Stimulated activated CD8-positive, alpha-beta memory T cell treated with anti-CD3 and anti-CD28 coated beads, Interleukin-4, amount 100 ng/mL, for 4 hours (primary cell): ENCODE measurements at regions not wholly inside any gene's neighbourhood (a gene's known extent, or its start where the extent isn't known, plus 50 kb on each side); places are given as distances from the start of the nearest gene placed in this dataset.

Source experiments
- DNase-seq, 2 donors: peaks; one replicate each; pipeline ENCODE4 v3.0.0-alpha.2; 2020; ENCODE audit warnings: low read depth in 2 of 2, low spot score in 1 of 2

- no peak for DNase-seq
These were observed 888.4 kb upstream of the PHF14 start for GRCh38 chr7:10085231-10085630.

GRCh38 chr7:10100572-10100971 is 873.1 kb upstream of the PHF14 start:
- no peak for DNase-seq

- DNase-seq = no peak
These were observed 872.3 kb upstream of the PHF14 start for GRCh38 chr7:10101351-10101750.

GRCh38 chr7:10104292-10104691 is 869.4 kb upstream of the PHF14 start:
- no peak for DNase-seq

- no peak for DNase-seq
These were observed 867.1 kb upstream of the PHF14 start for GRCh38 chr7:10106609-10107008.

GRCh38 chr7:10116511-10116910 is 857.2 kb upstream of the PHF14 start:
- no peak for DNase-seq

GRCh38 chr7:10117815-10118214 is 855.9 kb upstream of the PHF14 start:
- DNase-seq = no peak

- no peak for DNase-seq
These were observed 852.7 kb upstream of the PHF14 start for GRCh38 chr7:10120936-10121335.

GRCh38 chr7:10121631-10122030 is 852.0 kb upstream of the PHF14 start:
- no peak for DNase-seq

- DNase-seq = no peak
These were observed 851.0 kb upstream of the PHF14 start for GRCh38 chr7:10122551-10123100.

GRCh38 chr7:10128748-10129147 is 844.9 kb upstream of the PHF14 start:
- no peak for DNase-seq

GRCh38 chr7:10138087-10138854 is 835.4 kb upstream of the PHF14 start:
- DNase-seq = no peak

GRCh38 chr7:10146271-10146670 is 827.4 kb upstream of the PHF14 start:
- no peak for DNase-seq

- DNase-seq = no peak
These were observed 816.7 kb upstream of the PHF14 start for GRCh38 chr7:10156972-10157371.

- no peak for DNase-seq
These were observed 791.7 kb upstream of the PHF14 start for GRCh38 chr7:10181996-10182395.

- DNase-seq = no peak
These were observed 781.6 kb upstream of the PHF14 start for GRCh38 chr7:10192074-10192473.

GRCh38 chr7:10205696-10206095 is 768.0 kb upstream of the PHF14 start:
- DNase-seq = no peak

- DNase-seq = no peak
These were observed 763.7 kb upstream of the PHF14 start for GRCh38 chr7:10210000-10210399.

- no peak for DNase-seq
These were observed 762.7 kb upstream of the PHF14 start for GRCh38 chr7:10211016-10211415.

GRCh38 chr7:10211861-10212260 is 761.8 kb upstream of the PHF14 start:
- no peak for DNase-seq

GRCh38 chr7:10212649-10213048 is 761.0 kb upstream of the PHF14 start:
- no peak for DNase-seq

GRCh38 chr7:10216462-10216861 is 757.2 kb upstream of the PHF14 start:
- DNase-seq = no peak

- no peak for DNase-seq
These were observed 752.6 kb upstream of the PHF14 start for GRCh38 chr7:10221084-10221483.
